ENCODE measurements at regions not wholly inside any gene's neighbourhood (a gene's known extent, or its start where the extent isn't known, plus 50 kb on each side); places are given as distances from the start of the nearest gene placed in this dataset.

DNA sequence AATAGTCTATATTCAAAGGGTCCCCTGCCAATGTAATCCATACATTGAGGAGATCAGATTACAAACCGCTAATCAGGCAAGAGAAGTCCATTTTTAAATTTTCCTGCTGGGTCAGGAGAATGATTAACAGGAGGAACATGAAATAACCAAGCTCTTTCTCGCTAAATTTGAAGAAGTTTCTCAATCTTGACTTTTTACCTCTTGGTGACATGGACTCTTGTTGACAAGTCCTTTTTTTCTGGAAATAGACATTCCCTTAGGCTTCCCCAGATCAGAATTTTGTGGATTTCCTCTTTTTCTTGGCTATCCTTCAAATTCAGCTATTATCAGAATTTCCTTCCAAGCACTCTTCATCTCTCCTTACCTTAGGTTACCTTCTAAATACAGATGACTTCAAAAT, 153.0 kb upstream of the LRATD1 start:
- Histone ChIP-seq H2AK5ac (ENCODE audit: insufficient read length, low read length) (no peak overlapping the region), H3K27me3 (ENCODE audit: insufficient read depth, low read length) (no peaks in the 10 kb centered on the region), H3K4me1 (ENCODE audit: insufficient read depth, low read length) (no peaks in the 10 kb centered on the region), H3K56ac (ENCODE audit: insufficient read length, low read depth, low read length) (no peak overlapping the region), H4K8ac (replicated peaks; ENCODE audit: insufficient read length, low read depth, low read length) (no peak overlapping the region), H3K4me2 (ENCODE audit: insufficient read depth, insufficient read length, low read length) (no peak overlapping the region), H4K5ac (ENCODE audit: insufficient read length, low read depth, low read length) (no peak overlapping the region), H3K14ac (ENCODE audit: insufficient read depth, low read length) (no peak overlapping the region), H3T11ph (ENCODE audit: low read length) (no peak overlapping the region), H4K20me1 (ENCODE audit: control insufficient read depth, insufficient read depth, insufficient read length) (no peaks in the 10 kb centered on the region), H3K27ac (ENCODE audit: insufficient read length, low read depth, low read length) (no peak overlapping the region), H4K91ac (ENCODE audit: insufficient read length, low read depth, low read length) (no peak overlapping the region), H3K23me2 (ENCODE audit: insufficient read length, low read depth, low read length, poor library complexity, severe bottlenecking) (no peaks in the 10 kb centered on the region), H2BK15ac (ENCODE audit: low read depth, low read length) (no peak overlapping the region), H2BK120ac (ENCODE audit: low read depth, low read length, poor library complexity, severe bottlenecking) (no peak overlapping the region), H3K4ac (ENCODE audit: low read depth, low read length) (no peak overlapping the region), H2BK20ac (ENCODE audit: low read depth, low read length, poor library complexity, severe bottlenecking) (no peak overlapping the region), H2BK12ac (ENCODE audit: insufficient read length, low read depth, low read length) (no peak overlapping the region), H3K9me3 (ENCODE audit: control insufficient read depth, low read depth, low read length) (no peaks in the 10 kb centered on the region), H3K79me2 (ENCODE audit: insufficient read depth, low read length) (no peaks in the 10 kb centered on the region), H3K18ac (ENCODE audit: insufficient read length, low read depth, low read length) (no peak overlapping the region), H3K9ac (ENCODE audit: extremely low read depth, insufficient read length, low read length) (no peak overlapping the region), H3K23ac (ENCODE audit: insufficient read length, low read depth, low read length) (no peak overlapping the region), H2BK5ac (ENCODE audit: insufficient read length, low read length) (no peak overlapping the region), H3K79me1 (ENCODE audit: insufficient read depth, low read depth, low read length, poor library complexity, severe bottlenecking) (no peaks in the 10 kb centered on the region), H2AFZ (ENCODE audit: low read length) (no peak overlapping the region)
- H3K4me1 Mint-ChIP-seq, result no peaks in the 10 kb centered on the region
- no peaks in the 10 kb centered on the region for H3K27me3 Mint-ChIP-seq (ENCODE audit: low read depth)
- no peak overlapping the region for H3K4me3 Mint-ChIP-seq
- DNase-seq, result no peak
- no peaks in the 10 kb centered on the region for H3K36me3 Mint-ChIP-seq (ENCODE audit: insufficient read depth in 1 of 3, low read depth in 3 of 3)
- no peak overlapping the region for H3K27ac Mint-ChIP-seq
- WGBS (ENCODE audit: extremely low coverage, insufficient read length, low lambda C conversion rate), result no CpG with 5 or more reads among the region's 2 CpGs
- TF ChIP-seq, protein P1, sequence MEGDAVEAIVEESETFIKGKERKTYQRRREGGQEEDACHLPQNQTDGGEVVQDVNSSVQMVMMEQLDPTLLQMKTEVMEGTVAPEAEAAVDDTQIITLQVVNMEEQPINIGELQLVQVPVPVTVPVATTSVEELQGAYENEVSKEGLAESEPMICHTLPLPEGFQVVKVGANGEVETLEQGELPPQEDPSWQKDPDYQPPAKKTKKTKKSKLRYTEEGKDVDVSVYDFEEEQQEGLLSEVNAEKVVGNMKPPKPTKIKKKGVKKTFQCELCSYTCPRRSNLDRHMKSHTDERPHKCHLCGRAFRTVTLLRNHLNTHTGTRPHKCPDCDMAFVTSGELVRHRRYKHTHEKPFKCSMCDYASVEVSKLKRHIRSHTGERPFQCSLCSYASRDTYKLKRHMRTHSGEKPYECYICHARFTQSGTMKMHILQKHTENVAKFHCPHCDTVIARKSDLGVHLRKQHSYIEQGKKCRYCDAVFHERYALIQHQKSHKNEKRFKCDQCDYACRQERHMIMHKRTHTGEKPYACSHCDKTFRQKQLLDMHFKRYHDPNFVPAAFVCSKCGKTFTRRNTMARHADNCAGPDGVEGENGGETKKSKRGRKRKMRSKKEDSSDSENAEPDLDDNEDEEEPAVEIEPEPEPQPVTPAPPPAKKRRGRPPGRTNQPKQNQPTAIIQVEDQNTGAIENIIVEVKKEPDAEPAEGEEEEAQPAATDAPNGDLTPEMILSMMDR (conservative IDR thresholded peaks at IDR 0.05), result no peak
- H3K9me3 Mint-ChIP-seq, result no peaks in the 10 kb centered on the region; a peak in 1 of 5 replicates
